ENCODE measurements at regions not wholly inside any gene's neighbourhood (a gene's known extent, or its start where the extent isn't known, plus 50 kb on each side); places are given as distances from the start of the nearest gene placed in this dataset.

- no peak for TF ChIP-seq POLR2A (IDR thresholded peaks at IDR 0.05)
- TF ChIP-seq, protein P1, sequence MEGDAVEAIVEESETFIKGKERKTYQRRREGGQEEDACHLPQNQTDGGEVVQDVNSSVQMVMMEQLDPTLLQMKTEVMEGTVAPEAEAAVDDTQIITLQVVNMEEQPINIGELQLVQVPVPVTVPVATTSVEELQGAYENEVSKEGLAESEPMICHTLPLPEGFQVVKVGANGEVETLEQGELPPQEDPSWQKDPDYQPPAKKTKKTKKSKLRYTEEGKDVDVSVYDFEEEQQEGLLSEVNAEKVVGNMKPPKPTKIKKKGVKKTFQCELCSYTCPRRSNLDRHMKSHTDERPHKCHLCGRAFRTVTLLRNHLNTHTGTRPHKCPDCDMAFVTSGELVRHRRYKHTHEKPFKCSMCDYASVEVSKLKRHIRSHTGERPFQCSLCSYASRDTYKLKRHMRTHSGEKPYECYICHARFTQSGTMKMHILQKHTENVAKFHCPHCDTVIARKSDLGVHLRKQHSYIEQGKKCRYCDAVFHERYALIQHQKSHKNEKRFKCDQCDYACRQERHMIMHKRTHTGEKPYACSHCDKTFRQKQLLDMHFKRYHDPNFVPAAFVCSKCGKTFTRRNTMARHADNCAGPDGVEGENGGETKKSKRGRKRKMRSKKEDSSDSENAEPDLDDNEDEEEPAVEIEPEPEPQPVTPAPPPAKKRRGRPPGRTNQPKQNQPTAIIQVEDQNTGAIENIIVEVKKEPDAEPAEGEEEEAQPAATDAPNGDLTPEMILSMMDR (IDR thresholded peaks at IDR 0.05): no peak
Measured at GRCh38 chr1:228876187-228876586, 140.9 kb downstream of the RHOU start.

Measured in right lobe of liver (tissue), 4 donors.